H1 (cell line): ENCODE measurements at regions not wholly inside any gene's neighbourhood (a gene's known extent, or its start where the extent isn't known, plus 50 kb on each side); places are given as distances from the start of the nearest gene placed in this dataset.

Experiments
- CTCF ChIA-PET: fragments of 300-600 bp; sonication (Branson Sonifier 250); formaldehyde crosslinking; loops from one replicate; lab custom pipeline; 2021; ENCODE audit not compliant: partially characterized antibody; lab: Charles Lee
- POLR2A ChIA-PET: fragments of 300-600 bp; sonication (Branson Sonifier 250); formaldehyde crosslinking; loops from one replicate; lab custom pipeline; 2021; ENCODE audit warnings: inconsistent platforms; ENCODE audit not compliant: partially characterized antibody; lab: Charles Lee
- DNase-seq, 2 experiments: peaks; one replicate each; pipeline versions ENCODE4 v3.0.0 to v3.0.0-alpha.2; 2010 to 2022; ENCODE audit warnings: low spot score in 2 of 2, low read depth in 1 of 2, mixed read lengths in 1 of 2
- FAIRE-seq: peaks from 2 replicates; lab custom pipeline; 2011; peaks lifted over from hg19 to GRCh38; lab: Jason Lieb, UNC
- H2AFZ ChIP-seq: 2 replicates; pipeline ENCODE4 v1.8.1; 2012; ENCODE audit warnings: low read length, inconsistent platforms
- H2AK5ac ChIP-seq: 2 replicates; pipeline ENCODE4 v1.6.1; 2013; ENCODE audit warnings: low read depth, low read length
- H2BK120ac ChIP-seq: replicated peaks from 2 replicates; pipeline ENCODE3; 2013; ENCODE audit warnings: low read depth, low read length, inconsistent platforms
- H2BK12ac ChIP-seq: 2 replicates; pipeline ENCODE4 v1.6.1; 2013; ENCODE audit warnings: low read depth, low read length
- H2BK15ac ChIP-seq: 2 replicates; pipeline ENCODE4 v1.6.1; 2013; ENCODE audit warnings: low read length
- H2BK20ac ChIP-seq: 2 replicates; pipeline ENCODE4 v1.6.1; 2013; ENCODE audit warnings: low read length
- H2BK5ac ChIP-seq: 2 replicates; pipeline ENCODE4 v1.6.1; 2013; ENCODE audit warnings: low read depth, low read length
- H3K14ac ChIP-seq: 2 replicates; pipeline ENCODE4 v1.6.1; 2013; ENCODE audit warnings: inconsistent platforms; ENCODE audit not compliant: insufficient read length
- H3K18ac ChIP-seq: 2 replicates; pipeline ENCODE4 v1.6.1; 2013; ENCODE audit warnings: low read length; ENCODE audit errors: extremely low read depth
- H3K23ac ChIP-seq: 2 replicates; pipeline ENCODE4 v1.6.1; 2013; ENCODE audit warnings: inconsistent platforms; ENCODE audit not compliant: insufficient read length
- H3K23me2 ChIP-seq: 2 replicates; pipeline ENCODE4 v1.6.1; 2013; ENCODE audit warnings: low read depth, low read length
- H3K27ac ChIP-seq: 2 replicates; pipeline ENCODE4 v1.6.1; 2011; ENCODE audit warnings: low read depth, low read length, inconsistent platforms
- H3K27me3 ChIP-seq, 4 experiments: replicated peaks in 1 of 4; 1 replicate in 1 of 4; 2 replicates in 3 of 4; pipeline versions ENCODE4 v1.6.1 to v1.8.1; 2011 to 2013; ENCODE audit warnings: low read length in 3 of 4, mild to moderate bottlenecking in 3 of 4, inconsistent platforms in 2 of 4, mixed read lengths in 2 of 4, moderate library complexity in 1 of 4; ENCODE audit not compliant: control insufficient read depth in 3 of 4, insufficient read depth in 3 of 4; ENCODE audit errors: extremely low read depth in 1 of 4
- H3K36me3 ChIP-seq, 4 experiments: 2 replicates each; pipeline versions ENCODE4 v1.6.1 to v1.8.1; 2011 to 2013; ENCODE audit warnings: mild to moderate bottlenecking in 4 of 4, low read length in 3 of 4, moderate library complexity in 2 of 4, control low read depth in 1 of 4, inconsistent platforms in 1 of 4; ENCODE audit not compliant: insufficient read depth in 4 of 4, control insufficient read depth in 2 of 4
- H3K4ac ChIP-seq: replicated peaks from 2 replicates; pipeline ENCODE3; 2013; ENCODE audit warnings: low read length, low read depth, mixed read lengths, inconsistent platforms; ENCODE audit not compliant: insufficient read length
- H3K4me1 ChIP-seq, 4 experiments: replicated peaks in 1 of 4; 1 replicate in 1 of 4; 2 replicates in 3 of 4; pipeline versions ENCODE4 v1.6.1 to v1.8.1; 2011 to 2013; ENCODE audit warnings: low read length in 3 of 4, inconsistent platforms in 2 of 4, mixed read lengths in 1 of 4; ENCODE audit not compliant: insufficient read depth in 4 of 4, control insufficient read depth in 3 of 4
- H3K4me2 ChIP-seq, 2 experiments: 2 replicates each; pipeline versions ENCODE4 v1.6.1 to v1.8.1; 2011 to 2013; ENCODE audit warnings: low read depth in 2 of 2, low read length in 2 of 2, control low read depth in 1 of 2, inconsistent platforms in 1 of 2, mild to moderate bottlenecking in 1 of 2; ENCODE audit not compliant: insufficient read depth in 1 of 2
- H3K4me3 ChIP-seq, 4 experiments: fragments of 200-600, 300-600 bp in 1 of 4; sonication (generic), shearing (Covaris generic), sonication (Bioruptor Twin) in 1 of 4; 2 replicates each; pipeline versions ENCODE4 v1.5.1 to v1.8.1; 2011 to 2016; ENCODE audit warnings: low read length in 4 of 4, low read depth in 3 of 4, control low read depth in 2 of 4, inconsistent platforms in 2 of 4, mild to moderate bottlenecking in 2 of 4, mixed read lengths in 1 of 4, moderate library complexity in 1 of 4; ENCODE audit not compliant: insufficient read depth in 2 of 4; ENCODE audit errors: extremely low read depth in 1 of 4
- H3K56ac ChIP-seq: replicated peaks from 2 replicates; pipeline ENCODE3; 2013; ENCODE audit warnings: low read depth, mild to moderate bottlenecking, mixed read lengths, low read length, inconsistent platforms; ENCODE audit not compliant: insufficient read length
- H3K79me1 ChIP-seq: 2 replicates; pipeline ENCODE4 v1.6.1; 2013; ENCODE audit warnings: low read depth, low read length, control low read depth
- H3K79me2 ChIP-seq, 2 experiments: 2 replicates each; pipeline versions ENCODE4 v1.6.1 to v1.8.1; 2012 to 2013; ENCODE audit warnings: low read length in 2 of 2, mild to moderate bottlenecking in 2 of 2, inconsistent platforms in 1 of 2; ENCODE audit not compliant: insufficient read depth in 2 of 2, control insufficient read depth in 1 of 2
- H3K9ac ChIP-seq, 4 experiments: replicated peaks in 1 of 4; 1 replicate in 1 of 4; 2 replicates in 3 of 4; pipeline versions ENCODE4 v1.6.1 to v1.8.1; 2011 to 2013; ENCODE audit warnings: low read depth in 3 of 4, low read length in 3 of 4, control low read depth in 2 of 4, mild to moderate bottlenecking in 2 of 4, moderate library complexity in 2 of 4, inconsistent platforms in 1 of 4; ENCODE audit errors: extremely low read depth in 1 of 4
- H3K9me3 ChIP-seq, 2 experiments: 2 replicates each; pipeline versions ENCODE4 v1.6.1 to v1.8.1; 2012 to 2013; ENCODE audit warnings: mild to moderate bottlenecking in 2 of 2, moderate library complexity in 2 of 2, control low read depth in 1 of 2, inconsistent platforms in 1 of 2, low read depth in 1 of 2, low read length in 1 of 2, mixed read lengths in 1 of 2; ENCODE audit not compliant: insufficient read depth in 2 of 2
- H4K20me1 ChIP-seq, 2 experiments: replicated peaks in 1 of 2; 2 replicates each; pipeline versions ENCODE3 to v1.8.1; 2011 to 2013; ENCODE audit warnings: inconsistent platforms in 2 of 2, low read length in 2 of 2, mild to moderate bottlenecking in 1 of 2; ENCODE audit not compliant: insufficient read depth in 2 of 2, control insufficient read depth in 1 of 2
- H4K5ac ChIP-seq: 2 replicates; pipeline ENCODE4 v1.6.1; 2013; ENCODE audit warnings: low read length, low read depth, mixed read lengths, inconsistent platforms; ENCODE audit not compliant: insufficient read length
- H4K8ac ChIP-seq: 2 replicates; pipeline ENCODE4 v1.8.0; 2013; ENCODE audit warnings: mild to moderate bottlenecking, moderate library complexity, low read length, inconsistent platforms; ENCODE audit not compliant: insufficient read depth; ENCODE audit errors: extremely low read depth
- H4K91ac ChIP-seq: replicated peaks from 2 replicates; pipeline ENCODE3; 2013; ENCODE audit warnings: low read length, mixed read lengths, inconsistent platforms; ENCODE audit not compliant: insufficient read length
- ASH2L ChIP-seq: fragments of 200-600, 300-600 bp; sonication (generic); IDR thresholded peaks from one replicate; pipeline ENCODE4 v1.7.1; 2017; ENCODE audit warnings: low read length
- BRCA1 ChIP-seq: IDR thresholded peaks from 2 replicates; pipeline ENCODE4 v1.6.1; 2012; ENCODE audit warnings: low read depth, low read length, improper control_type of control experiment
- EP300 ChIP-seq, 2 experiments: IDR thresholded peaks; 1 replicate in 1 of 2; 2 replicates in 1 of 2; pipeline ENCODE4 v1.6.1; 2011 to 2012; ENCODE audit warnings: low read depth in 2 of 2, low read length in 2 of 2, mild to moderate bottlenecking in 2 of 2, borderline replicate concordance in 1 of 2, inconsistent platforms in 1 of 2, moderate library complexity in 1 of 2
- GTF2F1 ChIP-seq: IDR thresholded peaks from 2 replicates; pipeline ENCODE4 v1.6.1; 2012; ENCODE audit warnings: low read depth, low read length, improper control_type of control experiment, borderline replicate concordance
- HDAC2 ChIP-seq, 2 experiments: fragments of 300-600 bp in 1 of 2; sonication (generic) in 1 of 2; IDR thresholded peaks; 2 replicates each; pipeline ENCODE4 v1.6.1; 2011 to 2012; ENCODE audit warnings: low read depth in 2 of 2, low read length in 2 of 2, mild to moderate bottlenecking in 2 of 2, moderate library complexity in 2 of 2, borderline replicate concordance in 1 of 2, inconsistent platforms in 1 of 2
- JUND ChIP-seq: IDR thresholded peaks from 2 replicates; pipeline ENCODE4 v1.6.1; 2011; ENCODE audit warnings: mild to moderate bottlenecking, improper control_type of control experiment, low read length
- MAX ChIP-seq: IDR thresholded peaks from 2 replicates; pipeline ENCODE4 v1.6.1; 2012; ENCODE audit warnings: inconsistent platforms
- NRF1 ChIP-seq: IDR thresholded peaks from 2 replicates; pipeline ENCODE4 v1.6.1; 2011; ENCODE audit warnings: mild to moderate bottlenecking, low read depth, low read length, improper control_type of control experiment
- POLR2A ChIP-seq, 2 experiments: IDR thresholded peaks; 1 replicate in 1 of 2; 2 replicates in 1 of 2; pipeline ENCODE4 v1.6.1; 2011; ENCODE audit warnings: low read depth in 2 of 2, low read length in 2 of 2, mild to moderate bottlenecking in 2 of 2; ENCODE audit errors: control extremely low read depth in 1 of 2
- POU5F1 ChIP-seq: IDR thresholded peaks from 2 replicates; pipeline ENCODE4 v1.6.1; 2011; ENCODE audit warnings: low read depth, mild to moderate bottlenecking, low read length, moderate library complexity
- SIX5 ChIP-seq: IDR thresholded peaks from 2 replicates; pipeline ENCODE4 v1.6.1; 2011; ENCODE audit warnings: mild to moderate bottlenecking, low read depth, low read length
- SP2 ChIP-seq: IDR thresholded peaks from 2 replicates; pipeline ENCODE4 v1.6.1; 2012; ENCODE audit warnings: mild to moderate bottlenecking, low read length, inconsistent platforms
- TAF7 ChIP-seq: optimal IDR thresholded peaks from 2 replicates; pipeline ENCODE3; 2011; ENCODE audit warnings: low read depth, mild to moderate bottlenecking, inconsistent platforms, low read length, moderate library complexity, borderline replicate concordance
- TCF12 ChIP-seq: IDR thresholded peaks from 2 replicates; pipeline ENCODE4 v1.6.1; 2011; ENCODE audit warnings: low read depth, mild to moderate bottlenecking, low read length
- WGBS, 2 experiments: shearing (Covaris generic) in 1 of 2; methylation state at CpG; one replicate each; pipeline versions ENCODE4 v1.1.6 to v1.1.7; 2013 to 2015; ENCODE audit warnings: low lambda C conversion rate in 2 of 2, mixed read lengths in 2 of 2, inconsistent platforms in 1 of 2, low coverage in 1 of 2, missing lambda C conversion rate in 1 of 2; ENCODE audit not compliant: insufficient replicate concordance in 2 of 2, insufficient coverage in 1 of 2, insufficient read length in 1 of 2; ENCODE audit errors: extremely low coverage in 1 of 2, missing lambda C conversion rate in 1 of 2; 5-methylcytosine and 5-hydroxymethylcytosine counted together

- Histone ChIP-seq H2AK5ac (no peak overlapping the region), H4K91ac (no peak overlapping the region), H2BK20ac (no peak overlapping the region), H3K56ac (no peak overlapping the region), H4K20me1 (no peaks in the 10 kb centered on the region), H3K27me3 (no peaks in the 10 kb centered on the region), H4K5ac (no peak overlapping the region), H2BK15ac (no peak overlapping the region), H4K8ac (no peak overlapping the region), H2BK5ac (no peak overlapping the region), H3K23ac (no peak overlapping the region), H3K36me3 (no peaks in the 10 kb centered on the region), H3K4me2 (no peak overlapping the region), H2BK120ac (no peak overlapping the region), H3K23me2 (no peaks in the 10 kb centered on the region), H3K14ac (no peak overlapping the region), H3K4ac (no peak overlapping the region), H2AFZ (no peak overlapping the region), H3K4me3 (no peak overlapping the region), H3K4me1 (no peaks in the 10 kb centered on the region), H3K79me1 (no peaks in the 10 kb centered on the region), H3K9ac (no peak overlapping the region), H3K79me2 (no peaks in the 10 kb centered on the region), H2BK12ac (no peak overlapping the region), H3K18ac (no peak overlapping the region), H3K9me3 (peaks cover 81 to 99% of the 10 kb centered on the region in 2 experiments), H3K27ac (no peak overlapping the region)
- no peak for DNase-seq
- no peak for FAIRE-seq
- WGBS, 2 experiments: 77% methylated on average over 14 of the region's 15 CpGs; no CpG with 5 or more reads in 1 of the 2 experiments
- ChIA-PET CTCF (interaction anchor here (0.5 kb wide), 1 partner anchor 210 kb away, joined by 3 read pairs; no protein-coding TSS in a partner anchor), POLR2A (no interaction called here)
- TF ChIP-seq NRF1: no peak
- TF ChIP-seq SIX5: no peak
- TF ChIP-seq GTF2F1: no peak
- no peak for TF ChIP-seq JUND
- no peak for TF ChIP-seq BRCA1
- TF ChIP-seq POU5F1: no peak
- TF ChIP-seq TAF7: no peak
- no peak for TF ChIP-seq EP300 (IDR thresholded peaks at IDR 0.05; ENCODE audit: borderline replicate concordance in 1 of 2, low read depth in 2 of 2, low read length in 2 of 2)
- TF ChIP-seq MAX: no peak
- TF ChIP-seq HDAC2 (IDR thresholded peaks at IDR 0.05; ENCODE audit: borderline replicate concordance in 1 of 2, low read depth in 2 of 2, low read length in 2 of 2): no peak
- TF ChIP-seq TCF12: no peak
- TF ChIP-seq ASH2L: no peak
- no peak for TF ChIP-seq SP2
- TF ChIP-seq POLR2A (IDR thresholded peaks at IDR 0.05; ENCODE audit: control extremely low read depth in 1 of 2, low read depth in 2 of 2, low read length in 2 of 2): no peak
Observed at GRCh38 chr22:47371263-47372090, 609.0 kb downstream of the TBC1D22A start.
